ENCODE measurements at regions not wholly inside any gene's neighbourhood (a gene's known extent, or its start where the extent isn't known, plus 50 kb on each side); places are given as distances from the start of the nearest gene placed in this dataset.

- H3K27ac ChIP-seq: no peak overlapping the region
- H3K4me1 ChIP-seq: no peaks in the 10 kb centered on the region
- no peak for DNase-seq
- no peaks in the 10 kb centered on the region for H3K36me3 ChIP-seq
- H3K4me3 ChIP-seq: no peak overlapping the region
- no peaks in the 10 kb centered on the region; the same call in 1 of the 2 replicates for H3K27me3 ChIP-seq
- no peaks in the 10 kb centered on the region for H3K9me3 ChIP-seq (replicated peaks)
These were observed 517.0 kb downstream of the BTBD3 start for GRCh38 chr20:12434672-12435071.

- no peaks in the 10 kb centered on the region; the same call in 1 of the 2 replicates for H3K27me3 ChIP-seq
- H3K9me3 ChIP-seq (replicated peaks): no peaks in the 10 kb centered on the region
- H3K4me3 ChIP-seq: no peak overlapping the region
- H3K36me3 ChIP-seq: no peaks in the 10 kb centered on the region
- no peak for DNase-seq
- no peak overlapping the region for H3K27ac ChIP-seq
- H3K4me1 ChIP-seq: no peaks in the 10 kb centered on the region
These were observed 517.6 kb downstream of the BTBD3 start for GRCh38 chr20:12435268-12435667.

- no peaks in the 10 kb centered on the region for H3K27me3 ChIP-seq
- no peak overlapping the region for H3K4me3 ChIP-seq
- H3K36me3 ChIP-seq: no peaks in the 10 kb centered on the region
- no peak overlapping the region for H3K27ac ChIP-seq
- no peaks in the 10 kb centered on the region for H3K9me3 ChIP-seq (replicated peaks)
- DNase-seq: no peak
- no peaks in the 10 kb centered on the region for H3K4me1 ChIP-seq
These were observed 536.0 kb downstream of the BTBD3 start for GRCh38 chr20:12453711-12454110.

- DNase-seq: no peak
- Histone ChIP-seq H3K4me3 (no peak overlapping the region), H3K27ac (no peak overlapping the region)
These were observed 537.5 kb downstream of the BTBD3 start for GRCh38 chr20:12455148-12455547.

GRCh38 chr20:12458241-12458640, 540.5 kb downstream of the BTBD3 start:
- Histone ChIP-seq H3K27ac (no peak overlapping the region), H3K36me3 (no peaks in the 10 kb centered on the region), H3K9me3 (replicated peaks) (no peaks in the 10 kb centered on the region), H3K4me3 (no peak overlapping the region), H3K27me3 (no peaks in the 10 kb centered on the region), H3K4me1 (no peaks in the 10 kb centered on the region)
- DNase-seq: no peak

More at GRCh38 chr20:12455148-12455547, 537.5 kb downstream of the BTBD3 start:
- no peaks in the 10 kb centered on the region for H3K4me1 ChIP-seq
- H3K36me3 ChIP-seq: no peaks in the 10 kb centered on the region
- H3K27me3 ChIP-seq: no peaks in the 10 kb centered on the region
- no peaks in the 10 kb centered on the region for H3K9me3 ChIP-seq (replicated peaks)

GRCh38 chr20:12464036-12464435, 544.7 kb upstream of the SPTLC3 start:
- H3K27ac ChIP-seq: no peak overlapping the region
- H3K9me3 ChIP-seq (replicated peaks): no peaks in the 10 kb centered on the region
- 0 out of 2 replicates have a peak, but pooled peaks cover 1% of the 10 kb centered on the region for H3K27me3 ChIP-seq
- no peak for DNase-seq
- no peaks in the 10 kb centered on the region for H3K36me3 ChIP-seq
- no peaks in the 10 kb centered on the region for H3K4me1 ChIP-seq
- H3K4me3 ChIP-seq: no peak overlapping the region

GRCh38 chr20:12466915-12467314, 541.9 kb upstream of the SPTLC3 start:
- 0 out of 2 replicates have a peak, but pooled peaks cover 5% of the 10 kb centered on the region for H3K27me3 ChIP-seq
- H3K4me3 ChIP-seq: no peak overlapping the region
- no peaks in the 10 kb centered on the region for H3K4me1 ChIP-seq
- no peak overlapping the region for H3K27ac ChIP-seq
- H3K36me3 ChIP-seq: no peaks in the 10 kb centered on the region
- no peaks in the 10 kb centered on the region for H3K9me3 ChIP-seq (replicated peaks)
- DNase-seq: no peak

GRCh38 chr20:12467758-12468157, 541.0 kb upstream of the SPTLC3 start:
- Histone ChIP-seq H3K9me3 (replicated peaks) (no peaks in the 10 kb centered on the region), H3K4me3 (no peak overlapping the region), H3K36me3 (no peaks in the 10 kb centered on the region), H3K27ac (no peak overlapping the region), H3K27me3 (0 out of 2 replicates have a peak, but pooled peaks cover 5% of the 10 kb centered on the region), H3K4me1 (no peaks in the 10 kb centered on the region)
- no peak for DNase-seq

GRCh38 chr20:12482661-12483060, 526.1 kb upstream of the SPTLC3 start:
- H3K4me3 ChIP-seq: no peak overlapping the region
- 0 out of 2 replicates have a peak, but pooled peaks cover 3% of the 10 kb centered on the region for H3K36me3 ChIP-seq
- H3K27ac ChIP-seq: no peak overlapping the region
- DNase-seq: no peak
- H3K4me1 ChIP-seq: no peaks in the 10 kb centered on the region
- no peaks in the 10 kb centered on the region for H3K9me3 ChIP-seq (replicated peaks)
- H3K27me3 ChIP-seq: no peaks in the 10 kb centered on the region

- H3K4me3 ChIP-seq: no peak overlapping the region
- H3K4me1 ChIP-seq: no peaks in the 10 kb centered on the region
- no peaks in the 10 kb centered on the region for H3K27me3 ChIP-seq
- H3K27ac ChIP-seq: no peak overlapping the region
- no peaks in the 10 kb centered on the region for H3K9me3 ChIP-seq (replicated peaks)
- no peaks in the 10 kb centered on the region for H3K36me3 ChIP-seq
- DNase-seq: no peak
These were observed 506.3 kb upstream of the SPTLC3 start for GRCh38 chr20:12502443-12502842.

GRCh38 chr20:12504779-12505178, 504.0 kb upstream of the SPTLC3 start:
- DNase-seq: no peak
- Histone ChIP-seq H3K27ac (no peak overlapping the region), H3K27me3 (peaks cover 3% of the 10 kb centered on the region; the same call in 1 of the 2 replicates), H3K4me3 (no peak overlapping the region), H3K36me3 (no peaks in the 10 kb centered on the region), H3K9me3 (replicated peaks) (no peaks in the 10 kb centered on the region), H3K4me1 (no peaks in the 10 kb centered on the region)

GRCh38 chr20:12511499-12511898, 497.3 kb upstream of the SPTLC3 start:
- Histone ChIP-seq H3K27ac (no peak overlapping the region), H3K27me3 (peaks cover 3% of the 10 kb centered on the region; the same call in 1 of the 2 replicates), H3K36me3 (no peaks in the 10 kb centered on the region), H3K4me1 (no peaks in the 10 kb centered on the region), H3K4me3 (no peak overlapping the region), H3K9me3 (replicated peaks) (no peaks in the 10 kb centered on the region)
- no peak for DNase-seq

- H3K36me3 ChIP-seq: no peaks in the 10 kb centered on the region
- no peak overlapping the region for H3K4me3 ChIP-seq
- no peaks in the 10 kb centered on the region for H3K4me1 ChIP-seq
- DNase-seq: no peak
- no peaks in the 10 kb centered on the region for H3K9me3 ChIP-seq (replicated peaks)
- peaks cover 3% of the 10 kb centered on the region; the same call in 1 of the 2 replicates for H3K27me3 ChIP-seq
- H3K27ac ChIP-seq: no peak overlapping the region
These were observed 496.0 kb upstream of the SPTLC3 start for GRCh38 chr20:12512755-12513154.

GRCh38 chr20:12528104-12528503, 480.7 kb upstream of the SPTLC3 start:
- Histone ChIP-seq H3K4me3 (no peak overlapping the region), H3K4me1 (no peaks in the 10 kb centered on the region), H3K27me3 (peaks cover 7% of the 10 kb centered on the region; the same call in 1 of the 2 replicates), H3K9me3 (replicated peaks) (no peaks in the 10 kb centered on the region), H3K36me3 (no peaks in the 10 kb centered on the region), H3K27ac (no peak overlapping the region)
- no peak for DNase-seq

GRCh38 chr20:12528591-12529041, 480.2 kb upstream of the SPTLC3 start:
- Histone ChIP-seq H3K9me3 (replicated peaks) (no peaks in the 10 kb centered on the region), H3K4me1 (no peaks in the 10 kb centered on the region), H3K36me3 (no peaks in the 10 kb centered on the region), H3K27ac (no peak overlapping the region), H3K27me3 (peaks cover 7% of the 10 kb centered on the region; the same call in 1 of the 2 replicates), H3K4me3 (no peak overlapping the region)
- DNase-seq: no peak

GRCh38 chr20:12531626-12532025, 477.1 kb upstream of the SPTLC3 start:
- no peak overlapping the region for H3K27ac ChIP-seq
- no peak overlapping the region for H3K4me3 ChIP-seq
- H3K27me3 ChIP-seq: peaks cover 7% of the 10 kb centered on the region; the same call in 1 of the 2 replicates
- no peaks in the 10 kb centered on the region for H3K36me3 ChIP-seq
- H3K9me3 ChIP-seq (replicated peaks): no peaks in the 10 kb centered on the region
- no peak for DNase-seq
- no peaks in the 10 kb centered on the region for H3K4me1 ChIP-seq

Data from SJCRH30 (cell line).